ENCODE measurements at regions not wholly inside any gene's neighbourhood (a gene's known extent, or its start where the extent isn't known, plus 50 kb on each side); places are given as distances from the start of the nearest gene placed in this dataset.

DNA sequence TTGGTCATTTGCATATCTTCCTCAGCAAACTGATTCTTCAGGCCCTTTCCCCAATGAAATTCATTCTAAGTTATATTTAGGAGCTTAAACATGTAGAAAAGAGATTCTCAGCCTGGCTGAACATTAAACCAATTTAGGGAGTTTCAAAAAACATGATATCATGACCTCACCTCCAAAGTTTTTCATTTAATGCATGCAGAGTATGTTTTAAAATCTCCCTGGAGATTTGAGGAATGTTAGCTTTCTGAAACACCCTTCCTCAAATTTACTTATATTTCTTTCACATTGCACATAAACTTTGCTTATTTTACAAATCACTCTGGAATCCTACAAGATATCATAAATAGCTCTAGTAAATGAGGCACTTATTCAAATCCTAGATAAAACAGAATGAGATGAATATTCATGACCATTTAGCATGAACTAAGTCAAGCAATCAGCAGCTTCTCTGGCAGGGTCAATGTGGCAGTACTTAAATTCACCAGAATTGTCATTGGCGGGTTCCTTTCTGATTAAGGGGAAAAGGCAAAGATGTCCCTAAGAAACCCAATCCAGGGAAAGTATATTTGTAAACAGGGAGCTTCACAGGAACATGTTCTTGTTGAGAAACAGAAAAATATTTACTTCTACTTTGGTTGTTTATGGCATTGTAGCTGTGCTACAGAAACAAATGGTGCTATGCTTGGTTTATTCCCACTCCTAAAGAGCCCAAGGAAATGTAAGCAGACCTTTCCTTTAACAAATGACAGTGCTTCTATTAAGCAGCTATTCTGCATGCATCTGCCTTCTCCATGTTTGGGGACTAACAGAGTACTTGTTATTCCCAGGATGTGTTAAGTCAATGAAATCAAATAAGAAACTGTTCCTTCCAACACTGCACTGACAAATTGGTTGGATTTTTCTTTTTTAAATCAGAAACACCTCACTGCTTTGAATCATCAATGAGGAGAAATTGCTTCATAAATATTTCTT, 162.3 kb downstream of the C11orf87 start (continued):
- TF ChIP-seq BHLHE40 (IDR thresholded peaks at IDR 0.05; ENCODE audit: borderline replicate concordance in 1 of 2, low read depth in 2 of 2, low read length in 1 of 2) (no peak), MYC (IDR thresholded peaks at IDR 0.05; ENCODE audit: insufficient read depth, insufficient read length, insufficient replicate concordance, low read length, severe bottlenecking) (no peak), ZNF217 (IDR thresholded peaks at IDR 0.05) (no peak), NFYA (IDR thresholded peaks at IDR 0.05; ENCODE audit: borderline replicate concordance, low read depth, low read length) (no peak), CBX3 (IDR thresholded peaks at IDR 0.05; ENCODE audit: borderline replicate concordance, low read depth) (no peak)
- TF ChIP-seq, protein P1, sequence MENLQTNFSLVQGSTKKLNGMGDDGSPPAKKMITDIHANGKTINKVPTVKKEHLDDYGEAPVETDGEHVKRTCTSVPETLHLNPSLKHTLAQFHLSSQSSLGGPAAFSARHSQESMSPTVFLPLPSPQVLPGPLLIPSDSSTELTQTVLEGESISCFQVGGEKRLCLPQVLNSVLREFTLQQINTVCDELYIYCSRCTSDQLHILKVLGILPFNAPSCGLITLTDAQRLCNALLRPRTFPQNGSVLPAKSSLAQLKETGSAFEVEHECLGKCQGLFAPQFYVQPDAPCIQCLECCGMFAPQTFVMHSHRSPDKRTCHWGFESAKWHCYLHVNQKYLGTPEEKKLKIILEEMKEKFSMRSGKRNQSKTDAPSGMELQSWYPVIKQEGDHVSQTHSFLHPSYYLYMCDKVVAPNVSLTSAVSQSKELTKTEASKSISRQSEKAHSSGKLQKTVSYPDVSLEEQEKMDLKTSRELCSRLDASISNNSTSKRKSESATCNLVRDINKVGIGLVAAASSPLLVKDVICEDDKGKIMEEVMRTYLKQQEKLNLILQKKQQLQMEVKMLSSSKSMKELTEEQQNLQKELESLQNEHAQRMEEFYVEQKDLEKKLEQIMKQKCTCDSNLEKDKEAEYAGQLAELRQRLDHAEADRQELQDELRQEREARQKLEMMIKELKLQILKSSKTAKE (IDR thresholded peaks at IDR 0.05; ENCODE audit: low read depth, poor library complexity, severe bottlenecking), result no peak

- no peak overlapping the region for H2AFZ ChIP-seq (ENCODE audit: control insufficient read depth, low read depth, low read length)
- no peaks in the 10 kb centered on the region for H3K9me3 ChIP-seq (replicated peaks; ENCODE audit: control insufficient read depth, insufficient read depth, low read length)
- RAD21 ChIA-PET (ENCODE audit: unreplicated experiment), result no interaction called here
- no peaks in the 10 kb centered on the region for H4K20me1 ChIP-seq (ENCODE audit: control insufficient read depth, insufficient read depth)
- H3K27ac ChIP-seq (ENCODE audit: control insufficient read depth, insufficient read depth), result no peak overlapping the region
- H3K79me2 ChIP-seq (ENCODE audit: control insufficient read depth, insufficient read depth, low read length), result no peaks in the 10 kb centered on the region
- ATAC-seq, result no peak
- TF ChIP-seq WRNIP1 (IDR thresholded peaks at IDR 0.05; ENCODE audit: borderline replicate concordance, low read depth, low read length) (no peak), ZSCAN29 (IDR thresholded peaks at IDR 0.05) (no peak), HCFC1 (IDR thresholded peaks at IDR 0.05; ENCODE audit: low read length) (no peak), POLR2A (IDR thresholded peaks at IDR 0.05; ENCODE audit: low read depth, low read length) (no peak), SMAD1 (IDR thresholded peaks at IDR 0.05; ENCODE audit: low read depth, partially characterized antibody) (no peak)
- TF ChIP-seq, protein P2, sequence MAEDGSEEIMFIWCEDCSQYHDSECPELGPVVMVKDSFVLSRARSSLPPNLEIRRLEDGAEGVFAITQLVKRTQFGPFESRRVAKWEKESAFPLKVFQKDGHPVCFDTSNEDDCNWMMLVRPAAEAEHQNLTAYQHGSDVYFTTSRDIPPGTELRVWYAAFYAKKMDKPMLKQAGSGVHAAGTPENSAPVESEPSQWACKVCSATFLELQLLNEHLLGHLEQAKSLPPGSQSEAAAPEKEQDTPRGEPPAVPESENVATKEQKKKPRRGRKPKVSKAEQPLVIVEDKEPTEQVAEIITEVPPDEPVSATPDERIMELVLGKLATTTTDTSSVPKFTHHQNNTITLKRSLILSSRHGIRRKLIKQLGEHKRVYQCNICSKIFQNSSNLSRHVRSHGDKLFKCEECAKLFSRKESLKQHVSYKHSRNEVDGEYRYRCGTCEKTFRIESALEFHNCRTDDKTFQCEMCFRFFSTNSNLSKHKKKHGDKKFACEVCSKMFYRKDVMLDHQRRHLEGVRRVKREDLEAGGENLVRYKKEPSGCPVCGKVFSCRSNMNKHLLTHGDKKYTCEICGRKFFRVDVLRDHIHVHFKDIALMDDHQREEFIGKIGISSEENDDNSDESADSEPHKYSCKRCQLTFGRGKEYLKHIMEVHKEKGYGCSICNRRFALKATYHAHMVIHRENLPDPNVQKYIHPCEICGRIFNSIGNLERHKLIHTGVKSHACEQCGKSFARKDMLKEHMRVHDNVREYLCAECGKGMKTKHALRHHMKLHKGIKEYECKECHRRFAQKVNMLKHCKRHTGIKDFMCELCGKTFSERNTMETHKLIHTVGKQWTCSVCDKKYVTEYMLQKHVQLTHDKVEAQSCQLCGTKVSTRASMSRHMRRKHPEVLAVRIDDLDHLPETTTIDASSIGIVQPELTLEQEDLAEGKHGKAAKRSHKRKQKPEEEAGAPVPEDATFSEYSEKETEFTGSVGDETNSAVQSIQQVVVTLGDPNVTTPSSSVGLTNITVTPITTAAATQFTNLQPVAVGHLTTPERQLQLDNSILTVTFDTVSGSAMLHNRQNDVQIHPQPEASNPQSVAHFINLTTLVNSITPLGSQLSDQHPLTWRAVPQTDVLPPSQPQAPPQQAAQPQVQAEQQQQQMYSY (CRISPR knock-in tag; IDR thresholded peaks at IDR 0.05), result no peak
- TF ChIP-seq, protein P3, sequence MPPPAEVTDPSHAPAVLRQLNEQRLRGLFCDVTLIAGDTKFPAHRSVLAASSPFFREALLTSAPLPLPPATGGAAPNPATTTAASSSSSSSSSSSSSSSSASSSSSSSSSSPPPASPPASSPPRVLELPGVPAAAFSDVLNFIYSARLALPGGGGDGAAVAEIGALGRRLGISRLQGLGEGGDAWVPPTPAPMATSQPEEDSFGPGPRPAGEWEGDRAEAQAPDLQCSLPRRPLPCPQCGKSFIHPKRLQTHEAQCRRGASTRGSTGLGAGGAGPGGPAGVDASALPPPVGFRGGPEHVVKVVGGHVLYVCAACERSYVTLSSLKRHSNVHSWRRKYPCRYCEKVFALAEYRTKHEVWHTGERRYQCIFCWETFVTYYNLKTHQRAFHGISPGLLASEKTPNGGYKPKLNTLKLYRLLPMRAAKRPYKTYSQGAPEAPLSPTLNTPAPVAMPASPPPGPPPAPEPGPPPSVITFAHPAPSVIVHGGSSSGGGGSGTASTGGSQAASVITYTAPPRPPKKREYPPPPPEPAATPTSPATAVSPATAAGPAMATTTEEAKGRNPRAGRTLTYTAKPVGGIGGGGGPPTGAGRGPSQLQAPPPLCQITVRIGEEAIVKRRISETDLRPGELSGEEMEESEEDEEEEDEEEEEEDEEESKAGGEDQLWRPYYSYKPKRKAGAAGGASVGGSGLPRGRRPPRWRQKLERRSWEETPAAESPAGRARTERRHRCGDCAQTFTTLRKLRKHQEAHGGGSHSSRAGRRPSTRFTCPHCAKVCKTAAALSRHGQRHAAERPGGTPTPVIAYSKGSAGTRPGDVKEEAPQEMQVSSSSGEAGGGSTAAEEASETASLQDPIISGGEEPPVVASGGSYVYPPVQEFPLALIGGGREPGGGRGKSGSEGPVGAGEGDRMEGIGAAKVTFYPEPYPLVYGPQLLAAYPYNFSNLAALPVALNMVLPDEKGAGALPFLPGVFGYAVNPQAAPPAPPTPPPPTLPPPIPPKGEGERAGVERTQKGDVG (CRISPR knock-in tag; IDR thresholded peaks at IDR 0.05), result no peak
- no peaks in the 10 kb centered on the region; a peak in 1 of 4 replicates for H3K27me3 ChIP-seq (replicated peaks in 1 of 2; ENCODE audit: control insufficient read depth in 2 of 2, insufficient read depth in 2 of 2, low read length in 1 of 2)
- intact Hi-C loops (cut with micrococcal nuclease; ENCODE audit: unreplicated experiment), result no loop called here
- H3K36me3 ChIP-seq (ENCODE audit: control insufficient read depth in 2 of 2, insufficient read depth in 2 of 2, low read length in 1 of 2), result no peaks in the 10 kb centered on the region
- in situ Hi-C loops (cut with MboI), result no loop called here
- BruUV-seq (replicated peaks), result no TSS peak
- no peak for FAIRE-seq
- H3K4me2 ChIP-seq (ENCODE audit: control insufficient read depth, insufficient read depth), result no peak overlapping the region
- no peak for DNase-seq (ENCODE audit: low read depth, low spot score)
- SMC1A ChIA-PET (ENCODE audit: uncharacterized antibody, unreplicated experiment), result no interaction called here
- no peak overlapping the region for H3K4me3 ChIP-seq
- H3K4me1 ChIP-seq (ENCODE audit: control insufficient read depth, insufficient read depth, low read length), result no peaks in the 10 kb centered on the region
- POLR2A ChIA-PET, result no interaction called here
- 0% methylated on average over 2 of the region's 2 CpGs for WGBS (ENCODE audit: insufficient coverage, insufficient replicate concordance, low lambda C conversion rate, missing lambda C conversion rate)
- no peak overlapping the region for H3K9ac ChIP-seq (ENCODE audit: control insufficient read depth, insufficient read depth, low read length)
- CTCF ChIA-PET, result no interaction called here
These were observed 164.8 kb downstream of the C11orf87 start for GRCh38 chr11:109586789-109587188.
